H9 (cell line): ENCODE measurements at regions not wholly inside any gene's neighbourhood (a gene's known extent, or its start where the extent isn't known, plus 50 kb on each side); places are given as distances from the start of the nearest gene placed in this dataset.

Source experiments
- DNase-seq: peaks from one replicate; pipeline ENCODE4 v3.0.0-alpha.2; 2017
- H2AFZ ChIP-seq: one replicate; pipeline ENCODE4 v1.6.1; 2013; ENCODE audit warnings: mild to moderate bottlenecking, low read length, control low read depth, moderate library complexity
- H2AK5ac ChIP-seq: 2 replicates; pipeline ENCODE4 v1.6.1; 2013; ENCODE audit warnings: low read length, control low read depth, mixed read lengths; ENCODE audit not compliant: insufficient read length
- H2BK120ac ChIP-seq: one replicate; pipeline ENCODE4 v1.6.1; 2013; ENCODE audit warnings: low read depth, mild to moderate bottlenecking, low read length, control low read depth, inconsistent platforms; ENCODE audit not compliant: poor library complexity, severe bottlenecking
- H2BK12ac ChIP-seq: 2 replicates; pipeline ENCODE4 v1.6.1; 2013; ENCODE audit warnings: low read length, control low read depth, mixed read lengths, low read depth; ENCODE audit not compliant: insufficient read length
- H2BK15ac ChIP-seq: 2 replicates; pipeline ENCODE4 v1.6.1; 2013; ENCODE audit warnings: low read depth, low read length, control low read depth
- H2BK20ac ChIP-seq: one replicate; pipeline ENCODE4 v1.6.1; 2013; ENCODE audit warnings: low read depth, mild to moderate bottlenecking, low read length, control low read depth, inconsistent platforms; ENCODE audit not compliant: poor library complexity, severe bottlenecking
- H2BK5ac ChIP-seq: 2 replicates; pipeline ENCODE4 v1.6.1; 2013; ENCODE audit warnings: low read length, control low read depth, mixed read lengths; ENCODE audit not compliant: insufficient read length
- H3K14ac ChIP-seq: 2 replicates; pipeline ENCODE4 v1.6.1; 2013; ENCODE audit warnings: low read length, control low read depth; ENCODE audit not compliant: insufficient read depth
- H3K18ac ChIP-seq: 2 replicates; pipeline ENCODE4 v1.6.1; 2013; ENCODE audit warnings: low read depth, mild to moderate bottlenecking, mixed read lengths, low read length, control low read depth; ENCODE audit not compliant: insufficient read length
- H3K23ac ChIP-seq: 2 replicates; pipeline ENCODE4 v1.6.1; 2013; ENCODE audit warnings: low read length, control low read depth, mixed read lengths, low read depth; ENCODE audit not compliant: insufficient read length
- H3K23me2 ChIP-seq: 2 replicates; pipeline ENCODE4 v1.6.1; 2013; ENCODE audit warnings: low read depth, mild to moderate bottlenecking, mixed read lengths, low read length, control low read depth; ENCODE audit not compliant: insufficient read length, poor library complexity, severe bottlenecking
- H3K27ac ChIP-seq: 2 replicates; pipeline ENCODE4 v1.5.1; 2013; ENCODE audit warnings: low read length, control low read depth, mixed read lengths, low read depth; ENCODE audit not compliant: insufficient read length
- H3K27me3 ChIP-seq: 2 replicates; pipeline ENCODE4 v1.6.1; 2013; ENCODE audit warnings: low read length, control low read depth, inconsistent platforms; ENCODE audit not compliant: insufficient read depth
- H3K4ac ChIP-seq: 2 replicates; pipeline ENCODE4 v1.6.1; 2013; ENCODE audit warnings: low read depth, mild to moderate bottlenecking, control low read depth, inconsistent platforms, low read length, moderate library complexity
- H3K4me1 ChIP-seq: 2 replicates; pipeline ENCODE4 v1.6.1; 2013; ENCODE audit warnings: low read length, control low read depth, inconsistent platforms; ENCODE audit not compliant: insufficient read depth
- H3K4me2 ChIP-seq: 2 replicates; pipeline ENCODE4 v1.6.1; 2013; ENCODE audit warnings: low read length, control low read depth, mixed read lengths; ENCODE audit not compliant: insufficient read length, insufficient read depth
- H3K56ac ChIP-seq: 2 replicates; pipeline ENCODE4 v1.6.1; 2013; ENCODE audit warnings: low read depth, mild to moderate bottlenecking, mixed read lengths, low read length, control low read depth; ENCODE audit not compliant: insufficient read length
- H3K79me1 ChIP-seq: 2 replicates; pipeline ENCODE4 v1.6.1; 2013; ENCODE audit warnings: low read depth, mild to moderate bottlenecking, moderate library complexity, low read length, control low read depth, inconsistent platforms; ENCODE audit not compliant: insufficient read depth, poor library complexity, severe bottlenecking
- H3K79me2 ChIP-seq: 2 replicates; pipeline ENCODE4 v1.6.1; 2013; ENCODE audit warnings: low read length, control low read depth, inconsistent platforms; ENCODE audit not compliant: insufficient read depth
- H3K9ac ChIP-seq: 2 replicates; pipeline ENCODE4 v1.6.1; 2013; ENCODE audit warnings: low read length, control low read depth, mixed read lengths; ENCODE audit not compliant: insufficient read length; ENCODE audit errors: extremely low read depth
- H3K9me3 ChIP-seq: one replicate; pipeline ENCODE4 v1.6.1; 2013; ENCODE audit warnings: low read depth, low read length, inconsistent platforms; ENCODE audit not compliant: control insufficient read depth
- H3T11ph ChIP-seq: one replicate; pipeline ENCODE4 v1.6.1; 2013; ENCODE audit warnings: mild to moderate bottlenecking, low read length, control low read depth, inconsistent platforms
- H4K20me1 ChIP-seq: one replicate; pipeline ENCODE4 v1.6.1; 2013; ENCODE audit not compliant: control insufficient read depth, insufficient read length, insufficient read depth
- H4K5ac ChIP-seq: 2 replicates; pipeline ENCODE4 v1.6.1; 2013; ENCODE audit warnings: low read depth, mild to moderate bottlenecking, mixed read lengths, low read length, control low read depth; ENCODE audit not compliant: insufficient read length
- H4K8ac ChIP-seq: replicated peaks from 2 replicates; pipeline ENCODE4 v1.6.1; 2013; ENCODE audit warnings: low read length, control low read depth, mixed read lengths, low read depth; ENCODE audit not compliant: insufficient read length
- H4K91ac ChIP-seq: 2 replicates; pipeline ENCODE4 v1.6.1; 2013; ENCODE audit warnings: low read depth, mild to moderate bottlenecking, moderate library complexity, mixed read lengths, low read length, control low read depth; ENCODE audit not compliant: insufficient read length
- H3K27ac Mint-ChIP-seq, 3 experiments: 2 replicates in 2 of 3; 3 replicates in 1 of 3; pipeline ENCODE4 v1.8.0; 2020 to 2021; ENCODE audit warnings: mixed read lengths in 3 of 3, mild to moderate bottlenecking in 1 of 3, moderate library complexity in 1 of 3
- H3K27me3 Mint-ChIP-seq: 2 replicates; pipeline ENCODE4 v1.8.0; 2021; ENCODE audit warnings: low read depth, mild to moderate bottlenecking, moderate library complexity, mixed read lengths
- H3K36me3 Mint-ChIP-seq, 3 experiments: 2 replicates in 2 of 3; 3 replicates in 1 of 3; pipeline ENCODE4 v1.8.0; 2020 to 2021; ENCODE audit warnings: low read depth in 3 of 3, mixed read lengths in 3 of 3; ENCODE audit not compliant: insufficient read depth in 1 of 3
- H3K4me1 Mint-ChIP-seq, 2 experiments: 2 replicates each; pipeline ENCODE4 v1.8.0; 2020; ENCODE audit warnings: mixed read lengths in 2 of 2
- H3K4me3 Mint-ChIP-seq, 2 experiments: 2 replicates in 1 of 2; 3 replicates in 1 of 2; pipeline ENCODE4 v1.8.0; 2020 to 2021; ENCODE audit warnings: mild to moderate bottlenecking in 2 of 2, mixed read lengths in 2 of 2, moderate library complexity in 1 of 2
- H3K9me3 Mint-ChIP-seq, 2 experiments: 2 replicates in 1 of 2; 3 replicates in 1 of 2; pipeline ENCODE4 v1.8.0; 2020; ENCODE audit warnings: mild to moderate bottlenecking in 2 of 2, mixed read lengths in 2 of 2, moderate library complexity in 1 of 2
- CTCF ChIP-seq: fragments of 200-600 bp; sonication (generic); conservative IDR thresholded peaks from 3 replicates; pipeline ENCODE4 v1.8.0; 2021; ENCODE audit warnings: antibody characterized with exemption, mild to moderate bottlenecking
- WGBS: extraction: QIAGEN DNeasy Blood & Tissue Kit; methylation state at CpG from one replicate; pipeline ENCODE4 v1.1.7; 2013; ENCODE audit warnings: missing lambda C conversion rate, low lambda C conversion rate, mixed read lengths; ENCODE audit not compliant: insufficient read length; ENCODE audit errors: extremely low coverage; 5-methylcytosine and 5-hydroxymethylcytosine counted together

GRCh38 chr18:40365526-40365925 is 1589.5 kb upstream of the PIK3C3 start:
- Mint-ChIP-seq H3K27ac (no peak overlapping the region), H3K36me3 (no peaks in the 10 kb centered on the region), H3K4me1 (no peaks in the 10 kb centered on the region; a peak in 2 of 4 replicates), H3K4me3 (no peak overlapping the region), H3K9me3 (no peaks in the 10 kb centered on the region; a peak in 1 of 5 replicates), H3K27me3 (no peaks in the 10 kb centered on the region; the same call in 1 of the 2 replicates)
- Histone ChIP-seq H2BK12ac (no peak overlapping the region), H3K23ac (no peak overlapping the region), H3K4me2 (no peak overlapping the region), H3K9ac (no peak overlapping the region), H3K9me3 (no peaks in the 10 kb centered on the region), H3K4me1 (no peaks in the 10 kb centered on the region), H3K79me1 (no peaks in the 10 kb centered on the region), H4K8ac (no peak overlapping the region), H3K18ac (no peak overlapping the region), H3K56ac (no peak overlapping the region), H2BK120ac (no peak overlapping the region), H2BK15ac (no peak overlapping the region), H3K27ac (no peak overlapping the region), H3K14ac (no peak overlapping the region), H3T11ph (no peak overlapping the region), H4K5ac (no peak overlapping the region), H3K79me2 (no peaks in the 10 kb centered on the region), H4K91ac (no peak overlapping the region), H3K4ac (no peak overlapping the region), H2AK5ac (no peak overlapping the region), H2BK20ac (no peak overlapping the region), H2AFZ (no peak overlapping the region), H4K20me1 (no peaks in the 10 kb centered on the region), H3K27me3 (no peaks in the 10 kb centered on the region), H3K23me2 (no peaks in the 10 kb centered on the region), H2BK5ac (no peak overlapping the region)
- no peak for TF ChIP-seq CTCF
- no CpG with 5 or more reads among the region's 5 CpGs for WGBS
- DNase-seq: no peak
